IMR-90 (cell line): ENCODE measurements at regions not wholly inside any gene's neighbourhood (a gene's known extent, or its start where the extent isn't known, plus 50 kb on each side); places are given as distances from the start of the nearest gene placed in this dataset.

ENCODE experiments used
- ATAC-seq: fragments of 200-7000 bp; cut with Tn5 transposase; 2 replicates; pipeline ENCODE4 v1.9.1; 2020; ENCODE audit warnings: low read depth, mild to moderate bottlenecking, moderate library complexity
- BruUV-seq: library from RNA; stranded (reverse); fragments of 400-500 nt; replicated peaks from 2 replicates; lab custom pipeline; 2021; lab: Mats Ljungman, UMichigan
- CTCF ChIA-PET: fragments of 300-600 bp; formaldehyde crosslinking; extraction: SDS; loops from one replicate; lab custom pipeline; 2021; ENCODE audit warnings: antibody characterized with exemption; lab: Yijun Ruan, JAX
- POLR2A ChIA-PET: fragments of 300-600 bp; sonication (Branson Sonifier 250); formaldehyde crosslinking; loops from one replicate; lab custom pipeline; 2022; ENCODE audit warnings: antibody characterized with exemption; ENCODE audit not compliant: unreplicated experiment; lab: Charles Lee
- DNase-seq: peaks from one replicate; pipeline ENCODE4 v3.0.0; 2013
- H2AFZ ChIP-seq: replicated peaks from 2 replicates; pipeline ENCODE3; 2013; ENCODE audit warnings: low read length, mild to moderate bottlenecking; ENCODE audit not compliant: poor library complexity
- H2AK5ac ChIP-seq: 2 replicates; pipeline ENCODE4 v1.6.1; 2013; ENCODE audit warnings: low read depth, low read length, inconsistent platforms
- H2AK9ac ChIP-seq: replicated peaks from 2 replicates; pipeline ENCODE3; 2013; ENCODE audit warnings: mild to moderate bottlenecking, low read depth, low read length, moderate library complexity; ENCODE audit not compliant: poor library complexity
- H2BK120ac ChIP-seq: 2 replicates; pipeline ENCODE4 v1.6.1; 2013; ENCODE audit warnings: low read depth, low read length, inconsistent platforms
- H2BK15ac ChIP-seq: 3 replicates; pipeline ENCODE4 v1.6.1; 2013; ENCODE audit warnings: low read depth, low read length, inconsistent platforms
- H2BK20ac ChIP-seq: 2 replicates; pipeline ENCODE4 v1.6.1; 2013; ENCODE audit warnings: low read depth, mild to moderate bottlenecking, inconsistent platforms, low read length, moderate library complexity
- H2BK5ac ChIP-seq: 2 replicates; pipeline ENCODE4 v1.6.1; 2013; ENCODE audit warnings: mild to moderate bottlenecking, low read depth, low read length, inconsistent platforms; ENCODE audit not compliant: poor library complexity, severe bottlenecking
- H3K14ac ChIP-seq: replicated peaks from 2 replicates; pipeline ENCODE4 v1.6.1; 2013; ENCODE audit warnings: low read depth, low read length, inconsistent platforms
- H3K18ac ChIP-seq: 2 replicates; pipeline ENCODE4 v1.6.1; 2013; ENCODE audit warnings: low read depth, low read length, control low read depth
- H3K23ac ChIP-seq: 2 replicates; pipeline ENCODE4 v1.6.1; 2013; ENCODE audit warnings: low read depth, low read length, inconsistent platforms
- H3K27ac ChIP-seq: 2 replicates; pipeline ENCODE4 v1.5.1; 2013; ENCODE audit warnings: mild to moderate bottlenecking, control low read depth, low read length; ENCODE audit not compliant: insufficient read depth
- H3K27me3 ChIP-seq: 2 replicates; pipeline ENCODE4 v1.6.1; 2013; ENCODE audit warnings: low read length; ENCODE audit not compliant: control insufficient read depth, insufficient read depth
- H3K36me3 ChIP-seq: 2 replicates; pipeline ENCODE4 v1.6.1; 2013; ENCODE audit warnings: low read length, mixed read lengths; ENCODE audit not compliant: control insufficient read depth, insufficient read depth
- H3K4ac ChIP-seq: 2 replicates; pipeline ENCODE4 v1.6.1; 2013; ENCODE audit warnings: low read depth, low read length, inconsistent platforms
- H3K4me1 ChIP-seq: 2 replicates; pipeline ENCODE4 v1.6.1; 2013; ENCODE audit warnings: low read length, mixed read lengths; ENCODE audit not compliant: control insufficient read depth, insufficient read depth
- H3K4me2 ChIP-seq: 2 replicates; pipeline ENCODE4 v1.6.1; 2013; ENCODE audit warnings: low read depth, mild to moderate bottlenecking, control low read depth, low read length, moderate library complexity
- H3K4me3 ChIP-seq: 2 replicates; pipeline ENCODE4 v1.5.1; 2013; ENCODE audit warnings: low read depth, mild to moderate bottlenecking, control low read depth, low read length, moderate library complexity; ENCODE audit not compliant: insufficient read depth
- H3K56ac ChIP-seq: 2 replicates; pipeline ENCODE4 v1.6.1; 2013; ENCODE audit warnings: low read length, inconsistent platforms; ENCODE audit not compliant: insufficient read depth; ENCODE audit errors: extremely low read depth
- H3K79me1 ChIP-seq, 2 experiments: 2 replicates each; pipeline ENCODE4 v1.6.1; 2013; ENCODE audit warnings: low read length in 2 of 2, inconsistent platforms in 1 of 2, low read depth in 1 of 2
- H3K9ac ChIP-seq: 2 replicates; pipeline ENCODE4 v1.6.1; 2013; ENCODE audit warnings: low read depth, low read length, control low read depth
- H3K9me1 ChIP-seq: 2 replicates; pipeline ENCODE4 v1.6.1; 2013; ENCODE audit warnings: low read length, inconsistent platforms; ENCODE audit not compliant: insufficient read depth
- H3K9me3 ChIP-seq: 2 replicates; pipeline ENCODE4 v1.6.1; 2013; ENCODE audit warnings: low read length; ENCODE audit not compliant: control insufficient read depth, insufficient read depth
- H4K20me1 ChIP-seq: 2 replicates; pipeline ENCODE4 v1.6.1; 2013; ENCODE audit warnings: low read length, inconsistent platforms; ENCODE audit not compliant: insufficient read depth
- H4K5ac ChIP-seq: 2 replicates; pipeline ENCODE4 v1.6.1; 2013; ENCODE audit warnings: mild to moderate bottlenecking, low read depth, low read length, control low read depth
- H4K8ac ChIP-seq, 2 experiments: 2 replicates each; pipeline ENCODE4 v1.6.1; 2013; ENCODE audit warnings: low read depth in 2 of 2, low read length in 2 of 2, control low read depth in 1 of 2, inconsistent platforms in 1 of 2
- H4K91ac ChIP-seq: 2 replicates; pipeline ENCODE4 v1.6.1; 2013; ENCODE audit warnings: low read depth, low read length, inconsistent platforms; ENCODE audit not compliant: insufficient read depth
- BHLHE40 ChIP-seq: fragments of 150-350 bp; IDR thresholded peaks from 2 replicates; pipeline ENCODE4 v1.6.1; 2016; ENCODE audit warnings: mild to moderate bottlenecking, low read depth, low read length
- CEBPB ChIP-seq: IDR thresholded peaks from 2 replicates; pipeline ENCODE4 v1.6.1; 2012; ENCODE audit warnings: low read depth, low read length, improper control_type of control experiment
- CHD1 ChIP-seq: IDR thresholded peaks from 2 replicates; pipeline ENCODE4 v1.6.1; 2012; ENCODE audit warnings: low read depth, low read length, improper control_type of control experiment
- CTCF ChIP-seq: conservative IDR thresholded peaks from 2 replicates; pipeline ENCODE4 v1.5.1; 2012; ENCODE audit warnings: mild to moderate bottlenecking, low read depth, low read length, improper control_type of control experiment
- ELK1 ChIP-seq: fragments of 150-350 bp; IDR thresholded peaks from 2 replicates; pipeline ENCODE4 v1.6.1; 2016; ENCODE audit warnings: low read depth, mild to moderate bottlenecking, low read length, moderate library complexity, borderline replicate concordance
- FOS ChIP-seq: fragments of 150-350 bp; IDR thresholded peaks from 2 replicates; pipeline ENCODE4 v1.6.1; 2016; ENCODE audit warnings: low read depth, low read length
- MAFK ChIP-seq: IDR thresholded peaks from 2 replicates; pipeline ENCODE4 v1.6.1; 2012; ENCODE audit warnings: low read depth, low read length, improper control_type of control experiment
- MAZ ChIP-seq: IDR thresholded peaks from 2 replicates; pipeline ENCODE4 v1.6.1; 2012; ENCODE audit warnings: low read depth, mild to moderate bottlenecking, low read length, improper control_type of control experiment, moderate library complexity, borderline replicate concordance
- MXI1 ChIP-seq: IDR thresholded peaks from 2 replicates; pipeline ENCODE4 v1.6.1; 2012; ENCODE audit warnings: low read depth, mild to moderate bottlenecking, low read length, moderate library complexity, borderline replicate concordance
- NFE2L2 ChIP-seq: fragments of 150-350 bp; IDR thresholded peaks from 2 replicates; pipeline ENCODE4 v1.6.1; 2016; ENCODE audit warnings: low read depth, mild to moderate bottlenecking, low read length
- POLR2A ChIP-seq: IDR thresholded peaks from 2 replicates; pipeline ENCODE4 v1.6.1; 2012; ENCODE audit warnings: mild to moderate bottlenecking, low read depth, low read length
- RAD21 ChIP-seq: IDR thresholded peaks from 2 replicates; pipeline ENCODE4 v1.6.1; 2012; ENCODE audit warnings: low read length, improper control_type of control experiment
- RCOR1 ChIP-seq: IDR thresholded peaks from 2 replicates; pipeline ENCODE4 v1.6.1; 2012; ENCODE audit warnings: mild to moderate bottlenecking, low read length, improper control_type of control experiment; ENCODE audit not compliant: insufficient replicate concordance
- RFX5 ChIP-seq: IDR thresholded peaks from 2 replicates; pipeline ENCODE4 v1.8.0; 2012; ENCODE audit warnings: low read depth, mild to moderate bottlenecking, low read length, moderate library complexity
- SMC3 ChIP-seq: fragments of 150-350 bp; IDR thresholded peaks from 2 replicates; pipeline ENCODE4 v1.6.1; 2016; ENCODE audit warnings: low read depth, mild to moderate bottlenecking, antibody characterized with exemption, low read length, moderate library complexity
- USF2 ChIP-seq: fragments of 150-350 bp; IDR thresholded peaks from 2 replicates; pipeline ENCODE4 v1.6.1; 2017; ENCODE audit warnings: mild to moderate bottlenecking, antibody characterized with exemption, low read length, low read depth
- WGBS, 2 experiments: methylation state at CpG; one replicate each; pipeline versions ENCODE4 v1.1.5 to v1.1.7; 2013; ENCODE audit warnings: missing lambda C conversion rate in 2 of 2; ENCODE audit not compliant: insufficient read length in 1 of 2; ENCODE audit errors: extremely low coverage in 2 of 2; 5-methylcytosine and 5-hydroxymethylcytosine counted together
- dilution Hi-C: fragments of 300-500 bp; cut with HindIII; formaldehyde crosslinking; loops from one replicate; pipeline ENCODE4 v1.14.3; 2018; ENCODE audit warnings: low sequenced_read_pairs; ENCODE audit not compliant: unreplicated experiment
- in situ Hi-C: fragments of 300-500 bp; cut with MboI; formaldehyde crosslinking; loops from 3 replicates; pipeline ENCODE4 v1.14.3; 2019; ENCODE audit warnings: low sequenced_read_pairs, inconsistent platforms, mixed read lengths
- intact Hi-C: fragments of 100-400 bp; cut with micrococcal nuclease; formaldehyde crosslinking; loops from 2 replicates; pipeline ENCODE4 v1.10.0; 2022

- no TSS peak for BruUV-seq
Observed at GRCh38 chr3:102576651-102577050, 141.8 kb downstream of the ZPLD1 start.

More at GRCh38 chr3:102576651-102577050, 141.8 kb downstream of the ZPLD1 start:
- Histone ChIP-seq H3K79me1 (no peaks in the 10 kb centered on the region), H3K56ac (no peak overlapping the region), H3K27me3 (no peaks in the 10 kb centered on the region), H4K5ac (no peak overlapping the region), H2BK20ac (no peak overlapping the region), H3K4me3 (no peak overlapping the region), H4K8ac (no peak overlapping the region), H2AK5ac (no peak overlapping the region), H3K4me1 (no peaks in the 10 kb centered on the region), H3K4ac (no peak overlapping the region), H3K27ac (no peak overlapping the region), H2BK5ac (no peak overlapping the region), H3K23ac (no peak overlapping the region), H3K4me2 (no peak overlapping the region), H4K91ac (no peak overlapping the region), H2AFZ (no peak overlapping the region), H3K36me3 (no peaks in the 10 kb centered on the region), H3K9ac (no peak overlapping the region), H3K18ac (no peak overlapping the region), H3K9me3 (no peaks in the 10 kb centered on the region), H4K20me1 (no peaks in the 10 kb centered on the region), H2BK15ac (no peak overlapping the region), H3K9me1 (no peaks in the 10 kb centered on the region), H2AK9ac (no peak overlapping the region), H3K14ac (no peak overlapping the region), H2BK120ac (no peak overlapping the region)
- dilution Hi-C loops (no loop called here), intact Hi-C loops (no loop called here), in situ Hi-C loops (no loop called here)
- ATAC-seq (no peak), DNase-seq (no peak)
- no peak for TF ChIP-seq ELK1
- TF ChIP-seq CEBPB = no peak
- no peak for TF ChIP-seq POLR2A
- no peak for TF ChIP-seq BHLHE40
- no peak for TF ChIP-seq RAD21
- TF ChIP-seq MAFK = no peak
- no peak for TF ChIP-seq USF2
- TF ChIP-seq SMC3 = no peak
- TF ChIP-seq FOS = no peak
- TF ChIP-seq MAZ = no peak
- TF ChIP-seq RFX5 = no peak
- no peak for TF ChIP-seq CHD1
- no peak for TF ChIP-seq MXI1
- no peak for TF ChIP-seq RCOR1
- TF ChIP-seq CTCF = no peak
- no peak for TF ChIP-seq NFE2L2
- no CpG with 5 or more reads among the region's 1 CpG for WGBS, 2 experiments
- POLR2A ChIA-PET = no interaction called here
- CTCF ChIA-PET = no interaction called here
